Activated B cell treated with CpG ODN at 0.5 μM for 24 hours (primary cell): ENCODE measurements at regions not wholly inside any gene's neighbourhood (a gene's known extent, or its start where the extent isn't known, plus 50 kb on each side); places are given as distances from the start of the nearest gene placed in this dataset.
A peak's percentile ranks its signal among the peaks of the same experiment; 100 is the strongest.
"Not testable (repeated sequence)": the region's sequence is repeated elsewhere in the genome, so short reads cannot be mapped to it uniquely, and the experiment has no call there.

ENCODE experiments used
- ATAC-seq: fragments of 200-7000 bp; cut with Tn5 transposase; one replicate; pipeline ENCODE4 v1.10.0; 2021; ENCODE audit warnings: low read depth, mild to moderate bottlenecking, moderate library complexity
- CTCF ChIA-PET: fragments of 350-600 bp; sonication (Branson Sonifier 250); formaldehyde crosslinking; loops from one replicate; lab custom pipeline; 2021; ENCODE audit warnings: antibody characterized with exemption; lab: Charles Lee
- POLR2A ChIA-PET: fragments of 350-600 bp; sonication (Branson Sonifier 250); formaldehyde crosslinking; loops from one replicate; lab custom pipeline; 2021; ENCODE audit warnings: antibody characterized with exemption; lab: Charles Lee
- DNase-seq: peaks from one replicate; pipeline ENCODE4 v3.0.0; 2022
- H3K27ac Mint-ChIP-seq: one replicate; pipeline ENCODE4 v1.8.0; 2020; ENCODE audit warnings: mixed read lengths
- H3K27me3 Mint-ChIP-seq: one replicate; pipeline ENCODE4 v1.8.0; 2021; ENCODE audit warnings: mixed read lengths
- H3K36me3 Mint-ChIP-seq: one replicate; pipeline ENCODE4 v1.8.0; 2021; ENCODE audit warnings: low read depth, mixed read lengths
- H3K4me1 Mint-ChIP-seq: one replicate; pipeline ENCODE4 v1.8.0; 2021; ENCODE audit warnings: mixed read lengths
- H3K4me3 Mint-ChIP-seq: one replicate; pipeline ENCODE4 v1.8.0; 2020; ENCODE audit warnings: mild to moderate bottlenecking, mixed read lengths
- H3K9me3 Mint-ChIP-seq: one replicate; pipeline ENCODE4 v1.8.0; 2020; ENCODE audit warnings: mixed read lengths
- intact Hi-C: fragments of 100-400 bp; cut with micrococcal nuclease; formaldehyde crosslinking; loops from one replicate; pipeline ENCODE4 v1.15.1; 2024
- TF ChIP-seq, protein P1 (sequence below): fragments of 200-600 bp; IDR thresholded peaks from one replicate; pipeline ENCODE4 v1.8.0; 2022; ENCODE audit warnings: antibody characterized with exemption, mild to moderate bottlenecking

- CTCF ChIA-PET = no interaction called here
- POLR2A ChIA-PET = no interaction called here
- Mint-ChIP-seq H3K4me1 (no peaks in the 10 kb centered on the region), H3K27me3 (no peaks in the 10 kb centered on the region), H3K27ac (no peak overlapping the region), H3K36me3 (no peaks in the 10 kb centered on the region), H3K4me3 (peak overlapping the region; percentile 40), H3K9me3 (no peaks in the 10 kb centered on the region)
- no peak for DNase-seq
- ATAC-seq = no peak
- TF ChIP-seq, protein P1, sequence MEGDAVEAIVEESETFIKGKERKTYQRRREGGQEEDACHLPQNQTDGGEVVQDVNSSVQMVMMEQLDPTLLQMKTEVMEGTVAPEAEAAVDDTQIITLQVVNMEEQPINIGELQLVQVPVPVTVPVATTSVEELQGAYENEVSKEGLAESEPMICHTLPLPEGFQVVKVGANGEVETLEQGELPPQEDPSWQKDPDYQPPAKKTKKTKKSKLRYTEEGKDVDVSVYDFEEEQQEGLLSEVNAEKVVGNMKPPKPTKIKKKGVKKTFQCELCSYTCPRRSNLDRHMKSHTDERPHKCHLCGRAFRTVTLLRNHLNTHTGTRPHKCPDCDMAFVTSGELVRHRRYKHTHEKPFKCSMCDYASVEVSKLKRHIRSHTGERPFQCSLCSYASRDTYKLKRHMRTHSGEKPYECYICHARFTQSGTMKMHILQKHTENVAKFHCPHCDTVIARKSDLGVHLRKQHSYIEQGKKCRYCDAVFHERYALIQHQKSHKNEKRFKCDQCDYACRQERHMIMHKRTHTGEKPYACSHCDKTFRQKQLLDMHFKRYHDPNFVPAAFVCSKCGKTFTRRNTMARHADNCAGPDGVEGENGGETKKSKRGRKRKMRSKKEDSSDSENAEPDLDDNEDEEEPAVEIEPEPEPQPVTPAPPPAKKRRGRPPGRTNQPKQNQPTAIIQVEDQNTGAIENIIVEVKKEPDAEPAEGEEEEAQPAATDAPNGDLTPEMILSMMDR = no peak
- intact Hi-C loops = no loop called here
These were observed 476.1 kb upstream of the ACO1 start for GRCh38 chr9:31908158-31908890.

- H3K27ac Mint-ChIP-seq = no peak overlapping the region
- H3K9me3 Mint-ChIP-seq = no peaks in the 10 kb centered on the region
- no peaks in the 10 kb centered on the region for H3K4me1 Mint-ChIP-seq
- TF ChIP-seq, protein P1 = no peak
- no peaks in the 10 kb centered on the region for H3K27me3 Mint-ChIP-seq
- DNase-seq (no peak), ATAC-seq (no peak)
- no peaks in the 10 kb centered on the region for H3K36me3 Mint-ChIP-seq
- H3K4me3 Mint-ChIP-seq = peak overlapping the region; percentile 40
- POLR2A ChIA-PET = no interaction called here
- CTCF ChIA-PET = no interaction called here
- intact Hi-C loops = no loop called here
These were observed 475.5 kb upstream of the ACO1 start for GRCh38 chr9:31908891-31909480.

- no peaks in the 10 kb centered on the region for H3K9me3 Mint-ChIP-seq
- intact Hi-C loops = no loop called here
- POLR2A ChIA-PET = no interaction called here
These were observed 471.8 kb upstream of the ACO1 start for GRCh38 chr9:31912636-31913035.

GRCh38 chr9:31916591-31917241, 467.7 kb upstream of the ACO1 start:
- Mint-ChIP-seq H3K36me3 (no peaks in the 10 kb centered on the region), H3K27ac (no peak overlapping the region), H3K27me3 (no peaks in the 10 kb centered on the region), H3K9me3 (no peaks in the 10 kb centered on the region), H3K4me1 (no peaks in the 10 kb centered on the region), H3K4me3 (no peak overlapping the region)
- DNase-seq (no peak), ATAC-seq (no peak)
- ChIA-PET POLR2A (no interaction called here), CTCF (no interaction called here)
- TF ChIP-seq, protein P1 = no peak
- intact Hi-C loops = no loop called here

More at GRCh38 chr9:31912636-31913035, 471.8 kb upstream of the ACO1 start:
- H3K4me1 Mint-ChIP-seq = no peaks in the 10 kb centered on the region
- DNase-seq = no peak
- CTCF ChIA-PET = no interaction called here
- no peak overlapping the region for H3K4me3 Mint-ChIP-seq
- H3K27me3 Mint-ChIP-seq = no peaks in the 10 kb centered on the region
- H3K36me3 Mint-ChIP-seq = no peaks in the 10 kb centered on the region
- no peak for ATAC-seq
- TF ChIP-seq, protein P1 = no peak
- H3K27ac Mint-ChIP-seq = no peak overlapping the region

- H3K27me3 Mint-ChIP-seq, intact Hi-C loops, H3K36me3 Mint-ChIP-seq, H3K4me3 Mint-ChIP-seq, POLR2A ChIA-PET, H3K4me1 Mint-ChIP-seq, CTCF ChIA-PET, H3K9me3 Mint-ChIP-seq, ATAC-seq, H3K27ac Mint-ChIP-seq, DNase-seq: not testable (repeated sequence)
These were observed 446.7 kb upstream of the ACO1 start for GRCh38 chr9:31937737-31938136.
